GM19023 (cell line): ENCODE measurements at regions not wholly inside any gene's neighbourhood (a gene's known extent, or its start where the extent isn't known, plus 50 kb on each side); places are given as distances from the start of the nearest gene placed in this dataset.

Experiments
- ATAC-seq: cut with Tn5 transposase; IDR thresholded peaks from one replicate; pipeline ENCODE4 v1.9.1; 2021; ENCODE audit warnings: mild to moderate bottlenecking, moderate library complexity; ENCODE audit not compliant: unreplicated experiment

GRCh38 chr16:79303206-79303605, 297.3 kb downstream of the MAF start:
- no peak for ATAC-seq

- no peak for ATAC-seq
These were observed 297.8 kb downstream of the MAF start for GRCh38 chr16:79302731-79303130.

- no peak for ATAC-seq
These were observed 299.5 kb downstream of the MAF start for GRCh38 chr16:79301051-79301450.

GRCh38 chr16:79298894-79299799, 301.4 kb downstream of the MAF start:
- no peak for ATAC-seq

- ATAC-seq = no peak
These were observed 302.1 kb downstream of the MAF start for GRCh38 chr16:79298476-79298875.

GRCh38 chr16:79297805-79298204, 302.7 kb downstream of the MAF start:
- no peak for ATAC-seq

GRCh38 chr16:79297296-79297695, 303.2 kb downstream of the MAF start:
- no peak for ATAC-seq

- no peak for ATAC-seq
These were observed 304.0 kb downstream of the MAF start for GRCh38 chr16:79296491-79296890.

- no peak for ATAC-seq
These were observed 304.8 kb downstream of the MAF start for GRCh38 chr16:79295746-79296145.

GRCh38 chr16:79295162-79295561, 305.4 kb downstream of the MAF start:
- ATAC-seq = no peak

- ATAC-seq = no peak
These were observed 306.0 kb downstream of the MAF start for GRCh38 chr16:79294568-79294967.

GRCh38 chr16:79293836-79294460, 306.6 kb downstream of the MAF start:
- no peak for ATAC-seq

- ATAC-seq = no peak
These were observed 312.5 kb downstream of the MAF start for GRCh38 chr16:79288066-79288465.

- ATAC-seq = no peak
These were observed 313.1 kb downstream of the MAF start for GRCh38 chr16:79287424-79287917.

GRCh38 chr16:79286646-79287423, 313.7 kb downstream of the MAF start:
- ATAC-seq = peak; percentile 90

GRCh38 chr16:79284766-79285165, 315.8 kb downstream of the MAF start:
- no peak for ATAC-seq

- peak; percentile 50 for ATAC-seq
These were observed 317.0 kb downstream of the MAF start for GRCh38 chr16:79283578-79283977.

GRCh38 chr16:79282806-79283205, 317.7 kb downstream of the MAF start:
- no peak for ATAC-seq

- peak; percentile 72 for ATAC-seq
These were observed 322.0 kb downstream of the MAF start for GRCh38 chr16:79278506-79278905.

GRCh38 chr16:79276501-79276900, 324.0 kb downstream of the MAF start:
- ATAC-seq = no peak

- no peak for ATAC-seq
These were observed 326.3 kb downstream of the MAF start for GRCh38 chr16:79274264-79274663.
